ENCODE measurements at regions not wholly inside any gene's neighbourhood (a gene's known extent, or its start where the extent isn't known, plus 50 kb on each side); places are given as distances from the start of the nearest gene placed in this dataset.
"Not testable (repeated sequence)": the region's sequence is repeated elsewhere in the genome, so short reads cannot be mapped to it uniquely, and the experiment has no call there.

GRCh38 chr13:75968103-75968838, 332.1 kb downstream of the LMO7 start:
- Histone ChIP-seq H3K4me3 (no peak overlapping the region), H3K4me1 (peaks cover 0 to 9% (median 0%) of the 10 kb centered on the region in 3 donors), H3K9me3 (no peaks in the 10 kb centered on the region), H3K36me3 (no peaks in the 10 kb centered on the region), H3K27me3 (no peaks in the 10 kb centered on the region), H3K27ac (no peak overlapping the region)
- no peak for ATAC-seq
- 77 to 80% methylated on average over 4 of the region's 4 CpGs for WGBS, 2 donors (ENCODE audit: low coverage in 1 of 2)
- no peak for TF ChIP-seq POLR2AphosphoS5 (IDR thresholded peaks at IDR 0.05)
- no peak for TF ChIP-seq CTCF (IDR thresholded peaks at IDR 0.05)
- no peak for TF ChIP-seq POLR2A (IDR thresholded peaks at IDR 0.05)
- TF ChIP-seq EP300 (IDR thresholded peaks at IDR 0.05): no peak

- H3K36me3 ChIP-seq: no peaks in the 10 kb centered on the region
- H3K4me1 ChIP-seq: peaks cover 0 to 13% (median 0%) of the 10 kb centered on the region in 3 donors
- H3K4me3 ChIP-seq: no peak overlapping the region
- H3K27ac ChIP-seq: no peak overlapping the region
- H3K27me3 ChIP-seq: no peaks in the 10 kb centered on the region
- WGBS, 2 donors (ENCODE audit: low coverage in 1 of 2): 73 to 76% methylated on average over 3 to 4 of the region's 4 CpGs
- no peak for ATAC-seq
- H3K9me3 ChIP-seq: no peaks in the 10 kb centered on the region
- TF ChIP-seq POLR2AphosphoS5 (IDR thresholded peaks at IDR 0.05): no peak
- no peak for TF ChIP-seq CTCF (IDR thresholded peaks at IDR 0.05)
- no peak for TF ChIP-seq EP300 (IDR thresholded peaks at IDR 0.05)
- TF ChIP-seq POLR2A (IDR thresholded peaks at IDR 0.05): no peak
Measured at GRCh38 chr13:75963302-75963701, 327.2 kb downstream of the LMO7 start.

- H3K27me3 ChIP-seq: no peaks in the 10 kb centered on the region
- no peak overlapping the region for H3K27ac ChIP-seq
- no peaks in the 10 kb centered on the region for H3K36me3 ChIP-seq
- peaks cover 0 to 13% (median 0%) of the 10 kb centered on the region in 3 donors for H3K4me1 ChIP-seq
- no peak for ATAC-seq
- WGBS, 2 donors (ENCODE audit: low coverage in 1 of 2): 54 to 88% methylated on average over 2 of the region's 2 CpGs
- H3K4me3 ChIP-seq: no peak overlapping the region
- H3K9me3 ChIP-seq: no peaks in the 10 kb centered on the region
- TF ChIP-seq POLR2A (IDR thresholded peaks at IDR 0.05) (no peak), CTCF (IDR thresholded peaks at IDR 0.05) (no peak), EP300 (IDR thresholded peaks at IDR 0.05) (no peak)
Measured at GRCh38 chr13:75961911-75962310, 325.8 kb downstream of the LMO7 start.

GRCh38 chr13:75960538-75960994, 324.4 kb downstream of the LMO7 start:
- no peaks in the 10 kb centered on the region for H3K9me3 ChIP-seq
- WGBS, 2 donors (ENCODE audit: low coverage in 1 of 2): 95% methylated on average over 1 of the region's 1 CpG; no CpG with 5 or more reads in 1 of the 2 donors
- no peaks in the 10 kb centered on the region for H3K27me3 ChIP-seq
- no peak for ATAC-seq
- no peak overlapping the region for H3K4me3 ChIP-seq
- TF ChIP-seq EP300 (IDR thresholded peaks at IDR 0.05) (no peak), POLR2A (IDR thresholded peaks at IDR 0.05) (no peak), CTCF (IDR thresholded peaks at IDR 0.05) (no peak), POLR2AphosphoS5 (IDR thresholded peaks at IDR 0.05) (no peak)
- no peaks in the 10 kb centered on the region for H3K36me3 ChIP-seq
- peaks cover 0 to 13% (median 0%) of the 10 kb centered on the region in 3 donors for H3K4me1 ChIP-seq
- H3K27ac ChIP-seq: no peak overlapping the region

- Histone ChIP-seq H3K27ac (no peak overlapping the region), H3K9me3 (no peaks in the 10 kb centered on the region), H3K27me3 (no peaks in the 10 kb centered on the region), H3K4me1 (peaks cover 0 to 13% (median 0%) of the 10 kb centered on the region in 3 donors), H3K36me3 (no peaks in the 10 kb centered on the region), H3K4me3 (no peak overlapping the region)
- no peak for TF ChIP-seq POLR2AphosphoS5 (IDR thresholded peaks at IDR 0.05)
- TF ChIP-seq CTCF (IDR thresholded peaks at IDR 0.05): no peak
- no peak for TF ChIP-seq POLR2A (IDR thresholded peaks at IDR 0.05)
- no peak for TF ChIP-seq EP300 (IDR thresholded peaks at IDR 0.05)
- no peak for ATAC-seq
- 43 to 66% methylated on average over 2 to 3 of the region's 3 CpGs for WGBS, 2 donors (ENCODE audit: low coverage in 1 of 2)
Measured at GRCh38 chr13:75959861-75960481, 323.8 kb downstream of the LMO7 start.

- WGBS, 2 donors (ENCODE audit: low coverage in 1 of 2): 74 to 81% methylated on average over 2 of the region's 2 CpGs
- not testable (repeated sequence) for H3K27ac ChIP-seq, H3K27me3 ChIP-seq, ATAC-seq, H3K9me3 ChIP-seq, H3K4me3 ChIP-seq, H3K36me3 ChIP-seq, H3K4me1 ChIP-seq
Measured at GRCh38 chr13:75953589-75953988, 317.5 kb downstream of the LMO7 start.
